K562 (cell line): ENCODE measurements at regions not wholly inside any gene's neighbourhood (a gene's known extent, or its start where the extent isn't known, plus 50 kb on each side); places are given as distances from the start of the nearest gene placed in this dataset.
A peak's percentile ranks its signal among the peaks of the same experiment; 100 is the strongest.

Source experiments
- ATAC-seq: fragments of 200-7000 bp; cut with Tn5 transposase; 3 replicates; pipeline ENCODE4 v1.9.1; 2020; ENCODE audit warnings: moderate library complexity
- BruUV-seq: library from RNA; stranded (reverse); fragments of 400-500 nt; replicated peaks from 2 replicates; lab custom pipeline; 2021; lab: Mats Ljungman, UMichigan
- CTCF ChIA-PET: fragments of 300-600 bp; formaldehyde crosslinking; extraction: SDS; loops from one replicate; lab custom pipeline; 2021; ENCODE audit warnings: low intra/inter-chr PET ratio; lab: Yijun Ruan, JAX
- POLR2A ChIA-PET: fragments of 300-600, 350-650 bp; sonication (Branson Sonifier 250); formaldehyde crosslinking; extraction: SDS; loops from one replicate; lab custom pipeline; 2021; ENCODE audit warnings: antibody characterized with exemption, inconsistent platforms; lab: Yijun Ruan, JAX
- DNase-seq, 4 experiments: peaks; one replicate each; pipeline versions ENCODE4 v3.0.0 to v3.0.0-alpha.2; 2011 to 2018; ENCODE audit warnings: low spot score in 3 of 4, mixed read lengths in 3 of 4; ENCODE audit errors: extremely low read depth in 1 of 4
- FAIRE-seq: peaks from 2 replicates; lab custom pipeline; 2011; peaks lifted over from hg19 to GRCh38; lab: Jason Lieb, UNC
- H2AFZ ChIP-seq: 2 replicates; pipeline ENCODE4 v1.6.0; 2011; ENCODE audit warnings: low read depth, low read length, control low read depth, inconsistent platforms
- H3K27ac ChIP-seq: fragments of 200-600 bp; 3 replicates; pipeline ENCODE4 v1.8.0; 2011; ENCODE audit warnings: low read depth, mild to moderate bottlenecking, control low read depth, inconsistent platforms, low read length, moderate library complexity, mixed read lengths; ENCODE audit errors: extremely low read depth
- H3K27me3 ChIP-seq, 2 experiments: fragments of 300-600 bp in 1 of 2; 2 replicates in 1 of 2; 3 replicates in 1 of 2; pipeline versions ENCODE4 v1.6.0 to v1.8.0; 2011; ENCODE audit warnings: inconsistent platforms in 2 of 2, low read length in 2 of 2, mild to moderate bottlenecking in 1 of 2, mixed read lengths in 1 of 2, moderate library complexity in 1 of 2; ENCODE audit not compliant: control insufficient read depth in 2 of 2, insufficient read depth in 2 of 2
- H3K36me3 ChIP-seq: fragments of 300-600 bp; 3 replicates; pipeline ENCODE4 v1.8.0; 2011; ENCODE audit warnings: mild to moderate bottlenecking, low read length, inconsistent platforms; ENCODE audit not compliant: control insufficient read depth, insufficient read depth
- H3K4me1 ChIP-seq, 2 experiments: fragments of 200-600 bp in 1 of 2; replicated peaks in 1 of 2; 2 replicates in 1 of 2; 3 replicates in 1 of 2; pipeline versions ENCODE4 v1.5.1 to v1.8.0; 2011; ENCODE audit warnings: inconsistent platforms in 2 of 2, low read length in 2 of 2, mild to moderate bottlenecking in 1 of 2, mixed read lengths in 1 of 2, moderate library complexity in 1 of 2; ENCODE audit not compliant: control insufficient read depth in 2 of 2, insufficient read depth in 2 of 2
- H3K4me2 ChIP-seq: 2 replicates; pipeline ENCODE4 v1.6.1; 2011; ENCODE audit warnings: low read length, control low read depth, inconsistent platforms, mixed read lengths; ENCODE audit not compliant: insufficient read depth
- H3K4me3 ChIP-seq: fragments of 200-600 bp; sonication (generic), shearing (Covaris generic); 2 replicates; pipeline ENCODE4 v1.5.1; 2016; ENCODE audit warnings: control low read depth, inconsistent platforms
- H3K79me2 ChIP-seq: fragments of 200-600 bp; 3 replicates; pipeline ENCODE4 v1.8.0; 2011; ENCODE audit warnings: low read length, inconsistent platforms; ENCODE audit not compliant: control insufficient read depth, insufficient read depth
- H3K9ac ChIP-seq, 2 experiments: 2 replicates each; pipeline versions ENCODE4 v1.6.0 to v1.6.1; 2011; ENCODE audit warnings: low read depth in 2 of 2, low read length in 2 of 2, control low read depth in 1 of 2, inconsistent platforms in 1 of 2, mild to moderate bottlenecking in 1 of 2, mixed read lengths in 1 of 2; ENCODE audit not compliant: insufficient read depth in 1 of 2
- H3K9me1 ChIP-seq: one replicate; pipeline ENCODE4 v1.6.0; 2011; ENCODE audit warnings: inconsistent platforms, mild to moderate bottlenecking, low read length, moderate library complexity; ENCODE audit not compliant: control insufficient read depth, insufficient read depth
- H3K9me3 ChIP-seq: replicated peaks from 2 replicates; pipeline ENCODE4 v1.5.1; 2011; ENCODE audit warnings: low read depth, low read length, inconsistent platforms; ENCODE audit not compliant: control insufficient read depth, insufficient read depth
- H4K20me1 ChIP-seq: replicated peaks from 2 replicates; pipeline ENCODE4 v1.6.1; 2011; ENCODE audit warnings: low read length, inconsistent platforms, mixed read lengths; ENCODE audit not compliant: control insufficient read depth, insufficient read depth
- DIDO1 ChIP-seq: fragments of 450-650 bp; IDR thresholded peaks from 2 replicates; pipeline ENCODE4 v1.6.1; 2016; ENCODE audit warnings: low read depth, missing biosample characterization, missing genetic modification characterization
- ETV1 ChIP-seq: fragments of 450-650 bp; conservative IDR thresholded peaks from 2 replicates; pipeline ENCODE4 v1.6.1; 2016; ENCODE audit warnings: missing genetic modification characterization, control low read depth, low read depth, missing compliant biosample characterization
- MAX ChIP-seq: sonication (generic); formaldehyde crosslinking; IDR thresholded peaks from 2 replicates; pipeline ENCODE4 v1.9.0; 2022; ENCODE audit warnings: mild to moderate bottlenecking, missing genetic modification reagents
- NCOA6 ChIP-seq: fragments of 450-650 bp; IDR thresholded peaks from 2 replicates; pipeline ENCODE4 v1.6.1; 2017; ENCODE audit warnings: mild to moderate bottlenecking
- NFIX ChIP-seq: fragments of 250-450 bp; sonication (Bioruptor Pico); IDR thresholded peaks from 2 replicates; pipeline ENCODE4 v1.4.0; 2020; ENCODE audit warnings: low read depth, mild to moderate bottlenecking, moderate library complexity
- SRF ChIP-seq, 2 experiments: fragments of 250-450, 450-650 bp in 1 of 2; sonication (Bioruptor Pico) in 1 of 2; sonication (generic) in 1 of 2; formaldehyde crosslinking; IDR thresholded peaks; 2 replicates each; pipeline versions ENCODE4 v1.5.0 to v1.5.1; 2020 to 2022; ENCODE audit warnings: mild to moderate bottlenecking in 1 of 2, missing genetic modification reagents in 1 of 2
- ZNF134 ChIP-seq: fragments of 250-450 bp; sonication (Bioruptor Pico); conservative IDR thresholded peaks from 2 replicates; pipeline ENCODE4 v1.4.0; 2020
- ZNF436 ChIP-seq: fragments of 250-450, 450-650 bp; sonication (Bioruptor Pico); formaldehyde crosslinking; IDR thresholded peaks from 2 replicates; pipeline ENCODE4 v1.7.0; 2020; ENCODE audit warnings: mild to moderate bottlenecking
- WGBS: fragments of 100-300 bp; shearing (Covaris generic); methylation state at CpG from one replicate; pipeline ENCODE4 v1.1.6; 2016; ENCODE audit warnings: low coverage, mixed read lengths; ENCODE audit not compliant: insufficient coverage; ENCODE audit errors: missing lambda C conversion rate; 5-methylcytosine and 5-hydroxymethylcytosine counted together
- in situ Hi-C: fragments of 300-500 bp; cut with MboI; formaldehyde crosslinking; loops from 4 replicates; pipeline ENCODE4 v1.15.0; 2018; ENCODE audit warnings: inconsistent platforms, mixed read lengths
- intact Hi-C: fragments of 100-400 bp; cut with micrococcal nuclease; formaldehyde crosslinking; loops from 2 replicates; pipeline ENCODE4 v1.14.2; 2022

GRCh38 chr20:40583205-40583604 lies 105.8 kb downstream of the MAFB start:
- Histone ChIP-seq H4K20me1 (no peaks in the 10 kb centered on the region), H3K9ac (no peak overlapping the region), H2AFZ (no peak overlapping the region), H3K4me3 (no peak overlapping the region), H3K79me2 (no peaks in the 10 kb centered on the region), H3K27ac (no peak overlapping the region), H3K9me3 (no peaks in the 10 kb centered on the region), H3K4me2 (no peak overlapping the region), H3K36me3 (no peaks in the 10 kb centered on the region), H3K4me1 (no peaks in the 10 kb centered on the region), H3K9me1 (no peaks in the 10 kb centered on the region), H3K27me3 (no peaks in the 10 kb centered on the region; a peak in 1 of 5 replicates)
- intact Hi-C loops: no loop called here
- FAIRE-seq (no peak), ATAC-seq (no peak), DNase-seq (no peak)
- in situ Hi-C loops: no loop called here
- WGBS: 2% methylated on average over 7 of the region's 7 CpGs
- no TSS peak for BruUV-seq
- CTCF ChIA-PET: no interaction called here
- POLR2A ChIA-PET: interaction anchor here (1.2 kb wide), 1 partner anchor 32 kb away, joined by 4 read pairs; no protein-coding TSS in a partner anchor
- TF ChIP-seq ZNF134 (CRISPR knock-in tag) (no peak), DIDO1 (tag) (no peak), MAX (no peak), ZNF436 (CRISPR knock-in tag) (no peak), NFIX (CRISPR knock-in tag) (no peak)

GRCh38 chr20:40582531-40582930 lies 106.5 kb downstream of the MAFB start:
- BruUV-seq: no TSS peak

More at GRCh38 chr20:40582531-40582930, 106.5 kb downstream of the MAFB start:
- in situ Hi-C loops: no loop called here
- ATAC-seq: no peak
- ChIA-PET POLR2A (interaction anchor here (1.2 kb wide), 1 partner anchor 31 kb away, joined by 4 read pairs; no protein-coding TSS in a partner anchor), CTCF (no interaction called here)
- no peak overlapping the region for H3K4me2 ChIP-seq
- no peak overlapping the region for H3K27ac ChIP-seq
- H3K9ac ChIP-seq: no peak overlapping the region
- peak in 1 of 2 experiments; percentile 48; a peak in 1 of 4 replicates for TF ChIP-seq SRF (CRISPR knock-in tag; IDR thresholded peaks at IDR 0.05)
- no peak for TF ChIP-seq NCOA6
- no peak for TF ChIP-seq ETV1
- 3% methylated on average over 4 of the region's 4 CpGs for WGBS
- H3K9me3 ChIP-seq: no peaks in the 10 kb centered on the region
- no peaks in the 10 kb centered on the region for H3K9me1 ChIP-seq
- no peaks in the 10 kb centered on the region for H3K79me2 ChIP-seq
- no peak for DNase-seq
- no peaks in the 10 kb centered on the region; a peak in 1 of 5 replicates for H3K27me3 ChIP-seq
- H3K36me3 ChIP-seq: no peaks in the 10 kb centered on the region
- no peak overlapping the region for H2AFZ ChIP-seq
- FAIRE-seq: no peak
- no peaks in the 10 kb centered on the region for H3K4me1 ChIP-seq
- H4K20me1 ChIP-seq: no peaks in the 10 kb centered on the region
- H3K4me3 ChIP-seq: no peak overlapping the region
- intact Hi-C loops: no loop called here
